Heart left ventricle (tissue), 16 donors: ENCODE measurements at regions not wholly inside any gene's neighbourhood (a gene's known extent, or its start where the extent isn't known, plus 50 kb on each side); places are given as distances from the start of the nearest gene placed in this dataset.
"Not testable (repeated sequence)": the region's sequence is repeated elsewhere in the genome, so short reads cannot be mapped to it uniquely, and the experiment has no call there.

ENCODE experiments used
- ATAC-seq, 4 donors: fragments of 200-7000 bp; cut with Tn5 transposase; one replicate each; pipeline ENCODE4 v1.9.1; 2020 to 2022; ENCODE audit warnings: moderate library complexity in 4 of 4, mild to moderate bottlenecking in 3 of 4, moderate number of reproducible peaks in 1 of 4
- DNase-seq, 5 donors: peaks; one replicate each; pipeline ENCODE4 v3.0.0-alpha.2; 2020
- H3K27ac ChIP-seq, 12 donors: fragments of 200-600 bp; sonication (generic) in 4 of 12; one replicate each; pipeline versions ENCODE4 v1.5.0 to v1.8.0; 2016 to 2022; ENCODE audit warnings: mild to moderate bottlenecking in 2 of 12
- H3K27me3 ChIP-seq, 9 donors: fragments of 200-600 bp; sonication (generic) in 2 of 9; one replicate each; pipeline versions ENCODE4 v1.5.1 to v1.8.0; 2016 to 2022; ENCODE audit warnings: mild to moderate bottlenecking in 3 of 9
- H3K36me3 ChIP-seq, 9 donors: fragments of 200-600 bp; sonication (generic) in 2 of 9; one replicate each; pipeline versions ENCODE4 v1.5.0 to v1.8.0; 2018 to 2022; ENCODE audit warnings: mild to moderate bottlenecking in 2 of 9
- H3K4me1 ChIP-seq, 12 donors: fragments of 200-600 bp; sonication (generic) in 4 of 12; one replicate each; pipeline versions ENCODE4 v1.5.0 to v1.8.0; 2016 to 2022; ENCODE audit warnings: mild to moderate bottlenecking in 3 of 12
- H3K4me3 ChIP-seq, 12 donors: fragments of 200-600 bp; sonication (generic) in 4 of 12; one replicate each; pipeline versions ENCODE4 v1.5.0 to v1.8.0; 2017 to 2022; ENCODE audit warnings: mild to moderate bottlenecking in 9 of 12, moderate library complexity in 4 of 12
- H3K9me3 ChIP-seq, 12 donors: fragments of 200-600 bp; sonication (generic) in 4 of 12; one replicate each; pipeline versions ENCODE4 v1.5.0 to v1.8.0; 2016 to 2022; ENCODE audit warnings: mild to moderate bottlenecking in 1 of 12
- WGBS, 4 donors: extraction: QIAGEN DNeasy Blood & Tissue Kit in 2 of 4; methylation state at CpG; one replicate each; pipeline versions ENCODE4 v1.1.5 to v1.1.7; 2013 to 2018; 5-methylcytosine and 5-hydroxymethylcytosine counted together
- intact Hi-C, 10 donors: fragments of 100-400 bp; cut with DNase I; formaldehyde crosslinking; loops; one replicate each; pipeline versions ENCODE4 v1.11.1 to v1.14.2; 2022
- donor health status: ischemic (EF 13 %, LVEDD 7.1; RV severe dilation, severe dysfunction).
- donor health status: healthy with polysubstance abuse.
- donor health status: DM: no; HTN: yes; CAD: no.
- donor health status: DM: no; HTN: no; CAD: no.
- donor health status: ischemic (EF 25% LVEDD 6.9; RV normal size, moderate dysfunction).
- donor health status: ischemic (EF 25% LVEDD 5.7; RV mildly dilated, moderate dysfunction).
- donor health status: healthy.
- donor health status: DM: yes; HTN: yes; CAD: no.
- donor health status: ischemic (EF 35%, LVEDD 5.7; RV mildly dilated, moderate dysfunction).
- donor health status: nonischemic (EF 11% LVEDD 7.7; RV severe dilation, severe dysfunction).
- donor health status: DM: yes; HTN: yes; CAD: no.
- donor health status: PGD.
- donor health status: ischemic (EF 29% LVEDD 5.4; RV normal size, mild dysfunction).
- donor health status: nonischemic (EF 23%, LVEDD 6.1; RV moderate dilation, normal function).

- intact Hi-C loops, H3K4me3 ChIP-seq, DNase-seq, H3K27ac ChIP-seq, H3K27me3 ChIP-seq, H3K9me3 ChIP-seq, H3K4me1 ChIP-seq, ATAC-seq, H3K36me3 ChIP-seq: not testable (repeated sequence)
- 55 to 89% (median 81%) methylated on average over 1 of the region's 2 CpGs for WGBS, 4 donors
Measured at GRCh38 chr2:111504571-111504942, 379.4 kb downstream of the ANAPC1 start.

- 33 to 89% (median 74%) methylated on average over 3 to 5 of the region's 5 CpGs for WGBS, 4 donors
- intact Hi-C loops, DNase-seq, ATAC-seq, H3K27me3 ChIP-seq, H3K9me3 ChIP-seq, H3K4me1 ChIP-seq, H3K4me3 ChIP-seq, H3K36me3 ChIP-seq, H3K27ac ChIP-seq: not testable (repeated sequence)
Measured at GRCh38 chr2:111505267-111505666, 378.7 kb downstream of the ANAPC1 start.

GRCh38 chr2:111506936-111507335, 377.1 kb downstream of the ANAPC1 start:
- H3K4me1 ChIP-seq, H3K36me3 ChIP-seq, H3K27me3 ChIP-seq, ATAC-seq, H3K9me3 ChIP-seq, DNase-seq, H3K4me3 ChIP-seq, intact Hi-C loops, H3K27ac ChIP-seq: not testable (repeated sequence)
- 78 to 100% (median 91%) methylated on average over 1 to 4 of the region's 5 CpGs for WGBS, 4 donors

GRCh38 chr2:111509225-111509869, 374.6 kb downstream of the ANAPC1 start:
- ATAC-seq, intact Hi-C loops, H3K27me3 ChIP-seq, DNase-seq, H3K4me3 ChIP-seq, H3K36me3 ChIP-seq, H3K4me1 ChIP-seq, H3K27ac ChIP-seq, H3K9me3 ChIP-seq: not testable (repeated sequence)
- WGBS, 4 donors = 93 to 95% (median 95%) methylated on average over 6 of the region's 6 CpGs

GRCh38 chr2:111510384-111510783, 373.6 kb downstream of the ANAPC1 start:
- H3K36me3 ChIP-seq, intact Hi-C loops, H3K9me3 ChIP-seq, H3K4me3 ChIP-seq, ATAC-seq, H3K4me1 ChIP-seq, H3K27me3 ChIP-seq, H3K27ac ChIP-seq, DNase-seq: not testable (repeated sequence)
- WGBS, 4 donors = 90 to 100% (median 94%) methylated on average over 3 to 6 of the region's 6 CpGs

GRCh38 chr2:111511062-111511461, 372.9 kb downstream of the ANAPC1 start:
- 50 to 89% (median 85%) methylated on average over 1 to 3 of the region's 3 CpGs; no CpG with 5 or more reads in 1 of the 4 donors for WGBS, 4 donors
- intact Hi-C loops, H3K4me1 ChIP-seq, H3K27me3 ChIP-seq, H3K9me3 ChIP-seq, H3K36me3 ChIP-seq, H3K4me3 ChIP-seq, ATAC-seq, DNase-seq: not testable (repeated sequence)
- peak overlapping the region in 1 of 12 donors; percentile 42 for H3K27ac ChIP-seq

GRCh38 chr2:111512378-111512777, 371.6 kb downstream of the ANAPC1 start:
- H3K4me3 ChIP-seq, DNase-seq, intact Hi-C loops, H3K27me3 ChIP-seq, H3K4me1 ChIP-seq, H3K9me3 ChIP-seq, H3K27ac ChIP-seq, H3K36me3 ChIP-seq: not testable (repeated sequence)
- peak; percentile 42 to 83 (median 59) for ATAC-seq
- WGBS, 4 donors = 25 to 63% (median 46%) methylated on average over 1 to 2 of the region's 3 CpGs

- H3K27ac ChIP-seq, intact Hi-C loops, DNase-seq, H3K36me3 ChIP-seq, H3K9me3 ChIP-seq, H3K27me3 ChIP-seq, H3K4me1 ChIP-seq, H3K4me3 ChIP-seq, ATAC-seq: not testable (repeated sequence)
- 85 to 97% (median 94%) methylated on average over 3 to 4 of the region's 4 CpGs for WGBS, 4 donors
Measured at GRCh38 chr2:111514138-111514537, 369.9 kb downstream of the ANAPC1 start.

- H3K27ac ChIP-seq, DNase-seq, H3K9me3 ChIP-seq, H3K4me1 ChIP-seq, H3K27me3 ChIP-seq, H3K4me3 ChIP-seq, ATAC-seq, intact Hi-C loops, H3K36me3 ChIP-seq: not testable (repeated sequence)
- WGBS, 4 donors = 91 to 93% (median 93%) methylated on average over 1 of the region's 2 CpGs
Measured at GRCh38 chr2:111517050-111517720, 366.8 kb downstream of the ANAPC1 start.

GRCh38 chr2:111517721-111518053, 366.3 kb downstream of the ANAPC1 start:
- H3K36me3 ChIP-seq, ATAC-seq, H3K9me3 ChIP-seq, H3K4me1 ChIP-seq, intact Hi-C loops, H3K4me3 ChIP-seq, H3K27me3 ChIP-seq, H3K27ac ChIP-seq, DNase-seq: not testable (repeated sequence)
- WGBS, 4 donors = 73 to 79% (median 77%) methylated on average over 2 of the region's 2 CpGs
